ENCODE measurements at regions not wholly inside any gene's neighbourhood (a gene's known extent, or its start where the extent isn't known, plus 50 kb on each side); places are given as distances from the start of the nearest gene placed in this dataset.

DNA sequence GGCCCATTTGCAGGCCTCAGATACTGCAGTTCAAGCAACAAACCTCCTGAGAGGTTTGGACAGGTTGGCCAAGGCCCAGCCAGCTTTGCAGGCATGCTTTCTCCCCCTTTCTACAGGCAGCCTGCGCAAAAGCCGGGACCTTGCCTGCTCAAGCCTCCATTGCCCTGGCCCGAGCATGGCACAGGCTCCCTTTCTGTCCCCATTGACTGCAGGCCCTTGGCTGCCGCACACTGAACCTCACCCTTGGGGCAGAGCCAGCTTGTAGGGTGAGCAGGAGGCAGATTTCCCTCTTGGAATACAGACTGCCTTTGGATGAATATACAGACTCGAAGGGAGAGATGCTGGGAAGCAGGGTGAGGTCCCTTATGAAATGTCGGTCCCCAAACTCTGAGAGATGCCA, 461.7 kb upstream of the PROK2 start:
- no peak for ATAC-seq
- 53% methylated on average over 6 of the region's 6 CpGs for WGBS (ENCODE audit: missing lambda C conversion rate)
- Histone ChIP-seq H3K4me2 (no peak overlapping the region), H3K4me1 (no peaks in the 10 kb centered on the region), H3K4me3 (no peak overlapping the region), H3K9me3 (no peaks in the 10 kb centered on the region), H3K27ac (no peak overlapping the region)
- ChIA-PET CTCF (interaction anchor here (1.9 kb wide), 1 partner anchor 10 kb away, joined by 5 read pairs; no protein-coding TSS in a partner anchor), POLR2A (no interaction called here)
- no peak for TF ChIP-seq TP53 (CRISPR knock-in tag; IDR thresholded peaks at IDR 0.05)
- TF ChIP-seq, protein P1, sequence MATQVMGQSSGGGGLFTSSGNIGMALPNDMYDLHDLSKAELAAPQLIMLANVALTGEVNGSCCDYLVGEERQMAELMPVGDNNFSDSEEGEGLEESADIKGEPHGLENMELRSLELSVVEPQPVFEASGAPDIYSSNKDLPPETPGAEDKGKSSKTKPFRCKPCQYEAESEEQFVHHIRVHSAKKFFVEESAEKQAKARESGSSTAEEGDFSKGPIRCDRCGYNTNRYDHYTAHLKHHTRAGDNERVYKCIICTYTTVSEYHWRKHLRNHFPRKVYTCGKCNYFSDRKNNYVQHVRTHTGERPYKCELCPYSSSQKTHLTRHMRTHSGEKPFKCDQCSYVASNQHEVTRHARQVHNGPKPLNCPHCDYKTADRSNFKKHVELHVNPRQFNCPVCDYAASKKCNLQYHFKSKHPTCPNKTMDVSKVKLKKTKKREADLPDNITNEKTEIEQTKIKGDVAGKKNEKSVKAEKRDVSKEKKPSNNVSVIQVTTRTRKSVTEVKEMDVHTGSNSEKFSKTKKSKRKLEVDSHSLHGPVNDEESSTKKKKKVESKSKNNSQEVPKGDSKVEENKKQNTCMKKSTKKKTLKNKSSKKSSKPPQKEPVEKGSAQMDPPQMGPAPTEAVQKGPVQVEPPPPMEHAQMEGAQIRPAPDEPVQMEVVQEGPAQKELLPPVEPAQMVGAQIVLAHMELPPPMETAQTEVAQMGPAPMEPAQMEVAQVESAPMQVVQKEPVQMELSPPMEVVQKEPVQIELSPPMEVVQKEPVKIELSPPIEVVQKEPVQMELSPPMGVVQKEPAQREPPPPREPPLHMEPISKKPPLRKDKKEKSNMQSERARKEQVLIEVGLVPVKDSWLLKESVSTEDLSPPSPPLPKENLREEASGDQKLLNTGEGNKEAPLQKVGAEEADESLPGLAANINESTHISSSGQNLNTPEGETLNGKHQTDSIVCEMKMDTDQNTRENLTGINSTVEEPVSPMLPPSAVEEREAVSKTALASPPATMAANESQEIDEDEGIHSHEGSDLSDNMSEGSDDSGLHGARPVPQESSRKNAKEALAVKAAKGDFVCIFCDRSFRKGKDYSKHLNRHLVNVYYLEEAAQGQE (IDR thresholded peaks at IDR 0.05), result no peak
- TF ChIP-seq, protein P2, sequence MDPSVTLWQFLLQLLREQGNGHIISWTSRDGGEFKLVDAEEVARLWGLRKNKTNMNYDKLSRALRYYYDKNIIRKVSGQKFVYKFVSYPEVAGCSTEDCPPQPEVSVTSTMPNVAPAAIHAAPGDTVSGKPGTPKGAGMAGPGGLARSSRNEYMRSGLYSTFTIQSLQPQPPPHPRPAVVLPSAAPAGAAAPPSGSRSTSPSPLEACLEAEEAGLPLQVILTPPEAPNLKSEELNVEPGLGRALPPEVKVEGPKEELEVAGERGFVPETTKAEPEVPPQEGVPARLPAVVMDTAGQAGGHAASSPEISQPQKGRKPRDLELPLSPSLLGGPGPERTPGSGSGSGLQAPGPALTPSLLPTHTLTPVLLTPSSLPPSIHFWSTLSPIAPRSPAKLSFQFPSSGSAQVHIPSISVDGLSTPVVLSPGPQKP (IDR thresholded peaks at IDR 0.05; ENCODE audit: low read depth, low read length), result no peak
- no peak for TF ChIP-seq TFCP2L1 (CRISPR knock-in tag; IDR thresholded peaks at IDR 0.05)
- no peak for TF ChIP-seq HOXB5 (CRISPR knock-in tag; IDR thresholded peaks at IDR 0.05)
- TF ChIP-seq SREBF2 (IDR thresholded peaks at IDR 0.05), result no peak
- no peak for TF ChIP-seq MAZ (IDR thresholded peaks at IDR 0.05; ENCODE audit: borderline replicate concordance, low read depth, low read length)
- no peak for TF ChIP-seq CBX2 (IDR thresholded peaks at IDR 0.05; ENCODE audit: borderline replicate concordance, low read depth)
- TF ChIP-seq RARB (CRISPR knock-in tag; IDR thresholded peaks at IDR 0.05), result no peak
- no peak for FAIRE-seq
- DNase-seq (ENCODE audit: low read depth in 1 of 2, low spot score in 1 of 2), result no peak

DNA sequence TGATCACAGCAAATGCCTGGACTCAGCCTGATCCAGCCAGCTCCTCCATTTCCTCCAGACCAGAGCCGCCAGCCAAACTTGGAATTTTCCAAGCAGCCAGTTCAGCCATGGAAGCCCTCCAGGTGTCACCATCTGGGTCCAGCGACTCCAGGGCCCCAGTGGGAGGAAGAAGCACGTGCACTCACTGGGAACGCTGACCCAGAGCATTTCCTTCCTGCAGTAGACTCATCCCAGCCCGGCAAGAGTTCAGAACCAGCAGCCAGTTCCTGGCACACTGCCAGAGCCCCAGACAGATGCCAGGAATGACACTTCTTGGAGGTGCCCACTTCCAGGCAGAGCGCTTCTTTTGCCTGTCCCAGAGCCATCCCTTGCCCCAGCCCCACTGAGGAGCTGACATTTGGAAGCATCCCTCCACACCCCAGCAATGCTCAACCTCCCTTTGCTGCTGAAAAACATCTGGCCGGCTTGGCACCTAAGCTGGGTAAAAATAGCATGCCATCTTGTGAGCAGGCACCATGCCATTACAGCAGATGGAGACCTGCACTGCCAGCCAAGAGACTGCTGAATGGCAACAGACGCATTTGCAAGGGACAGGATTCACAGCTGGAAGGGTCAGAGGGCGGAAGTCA, 460.3 kb upstream of the PROK2 start:
- TF ChIP-seq RNF2 (IDR thresholded peaks at IDR 0.05; ENCODE audit: borderline replicate concordance, low read depth) (no peak), FOSL2 (IDR thresholded peaks at IDR 0.05) (no peak), FOSL2 (CRISPR knock-in tag; IDR thresholded peaks at IDR 0.05) (no peak), HOXA7 (CRISPR knock-in tag; IDR thresholded peaks at IDR 0.05) (no peak), PBX3 (IDR thresholded peaks at IDR 0.05) (no peak), NFE2L2 (conservative IDR thresholded peaks at IDR 0.05; ENCODE audit: low read length) (no peak), CBX2 (IDR thresholded peaks at IDR 0.05; ENCODE audit: borderline replicate concordance, low read depth) (no peak), RFX5 (IDR thresholded peaks at IDR 0.05) (no peak), ATOH8 (CRISPR knock-in tag; IDR thresholded peaks at IDR 0.05; ENCODE audit: low read depth) (no peak), CEBPB (IDR thresholded peaks at IDR 0.05) (no peak), HEYL (CRISPR knock-in tag; IDR thresholded peaks at IDR 0.05) (no peak), ESRRA (IDR thresholded peaks at IDR 0.05; ENCODE audit: borderline replicate concordance, low read length) (no peak), PHF8 (IDR thresholded peaks at IDR 0.05; ENCODE audit: borderline replicate concordance, low read depth) (no peak)
- TF ChIP-seq, protein P3, sequence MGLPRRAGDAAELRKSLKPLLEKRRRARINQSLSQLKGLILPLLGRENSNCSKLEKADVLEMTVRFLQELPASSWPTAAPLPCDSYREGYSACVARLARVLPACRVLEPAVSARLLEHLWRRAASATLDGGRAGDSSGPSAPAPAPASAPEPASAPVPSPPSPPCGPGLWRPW (IDR thresholded peaks at IDR 0.05), result no peak
- TF ChIP-seq, protein P1 (IDR thresholded peaks at IDR 0.05), result no peak
- TF ChIP-seq, protein P4, sequence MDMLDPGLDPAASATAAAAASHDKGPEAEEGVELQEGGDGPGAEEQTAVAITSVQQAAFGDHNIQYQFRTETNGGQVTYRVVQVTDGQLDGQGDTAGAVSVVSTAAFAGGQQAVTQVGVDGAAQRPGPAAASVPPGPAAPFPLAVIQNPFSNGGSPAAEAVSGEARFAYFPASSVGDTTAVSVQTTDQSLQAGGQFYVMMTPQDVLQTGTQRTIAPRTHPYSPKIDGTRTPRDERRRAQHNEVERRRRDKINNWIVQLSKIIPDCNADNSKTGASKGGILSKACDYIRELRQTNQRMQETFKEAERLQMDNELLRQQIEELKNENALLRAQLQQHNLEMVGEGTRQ (IDR thresholded peaks at IDR 0.05), result no peak
- Histone ChIP-seq H3K4me3 (no peak overlapping the region), H3K9me3 (no peaks in the 10 kb centered on the region), H3K4me1 (no peaks in the 10 kb centered on the region), H3K27ac (no peak overlapping the region), H3K4me2 (no peak overlapping the region)
- FAIRE-seq (no peak), DNase-seq (ENCODE audit: low read depth in 1 of 2, low spot score in 1 of 2) (no peak), ATAC-seq (no peak)
- 64% methylated on average over 6 of the region's 9 CpGs for WGBS (ENCODE audit: missing lambda C conversion rate)
- CTCF ChIA-PET, result interaction anchor here (0.6 kb wide), 1 partner anchor 290 kb away, joined by 3 read pairs; no protein-coding TSS in a partner anchor
- POLR2A ChIA-PET, result no interaction called here
